GM12878 (cell line): ENCODE measurements at regions not wholly inside any gene's neighbourhood (a gene's known extent, or its start where the extent isn't known, plus 50 kb on each side); places are given as distances from the start of the nearest gene placed in this dataset.

Experiments used
- ATAC-seq: fragments of 200-7000 bp; cut with Tn5 transposase; 3 replicates; pipeline ENCODE4 v1.9.1; 2020; ENCODE audit warnings: mild to moderate bottlenecking, moderate library complexity
- BruUV-seq: library from RNA; stranded (reverse); fragments of 400-500 nt; replicated peaks from 2 replicates; lab custom pipeline; 2021; lab: Mats Ljungman, UMichigan
- CTCF ChIA-PET: fragments of 300-600 bp; sonication (Branson Sonifier 250); formaldehyde crosslinking; extraction: SDS; loops from one replicate; lab custom pipeline; 2021; ENCODE audit warnings: inconsistent platforms; lab: Yijun Ruan, JAX
- POLR2A ChIA-PET: fragments of 350-600 bp; formaldehyde crosslinking; extraction: SDS; loops from one replicate; lab custom pipeline; 2021; ENCODE audit warnings: inconsistent platforms; lab: Charles Lee
- RAD21 ChIA-PET: fragments of 300-600 bp; sonication (Branson Sonifier 250); formaldehyde crosslinking; loops from one replicate; lab custom pipeline; 2023; ENCODE audit warnings: antibody characterized with exemption; ENCODE audit not compliant: unreplicated experiment; lab: Charles Lee
- SMC1A ChIA-PET: fragments of 300-600 bp; sonication (Branson Sonifier 250); formaldehyde crosslinking; loops from one replicate; lab custom pipeline; 2023; ENCODE audit not compliant: unreplicated experiment, uncharacterized antibody; lab: Charles Lee
- DNase-seq: peaks from one replicate; pipeline ENCODE4 v3.0.0-alpha.2; 2011; ENCODE audit warnings: low read depth, low spot score
- FAIRE-seq: peaks from 3 replicates; lab custom pipeline; 2011; peaks lifted over from hg19 to GRCh38; lab: Jason Lieb, UNC
- H2AFZ ChIP-seq: 2 replicates; pipeline ENCODE4 v1.6.0; 2011; ENCODE audit warnings: low read depth, low read length, control low read depth; ENCODE audit not compliant: control insufficient read depth
- H3K27ac ChIP-seq: 2 replicates; pipeline ENCODE4 v1.5.1; 2011; ENCODE audit warnings: control low read depth; ENCODE audit not compliant: control insufficient read depth, insufficient read depth
- H3K27me3 ChIP-seq, 2 experiments: replicated peaks in 1 of 2; 2 replicates each; pipeline versions ENCODE4 v1.6.0 to v1.6.1; 2011; ENCODE audit warnings: low read length in 1 of 2; ENCODE audit not compliant: control insufficient read depth in 2 of 2, insufficient read depth in 2 of 2
- H3K36me3 ChIP-seq, 2 experiments: 2 replicates each; pipeline ENCODE4 v1.5.1; 2011; ENCODE audit warnings: low read length in 1 of 2; ENCODE audit not compliant: control insufficient read depth in 2 of 2, insufficient read depth in 2 of 2
- H3K4me1 ChIP-seq: 2 replicates; pipeline ENCODE4 v1.6.1; 2011; ENCODE audit warnings: mild to moderate bottlenecking, low read length, moderate library complexity, mixed read lengths; ENCODE audit not compliant: control insufficient read depth, insufficient read depth
- H3K4me2 ChIP-seq: 2 replicates; pipeline ENCODE4 v1.6.0; 2011; ENCODE audit warnings: control low read depth; ENCODE audit not compliant: control insufficient read depth, insufficient read depth
- H3K4me3 ChIP-seq: fragments of 200-600 bp; sonication (generic); 2 replicates; pipeline ENCODE4 v1.5.1; 2016
- H3K79me2 ChIP-seq: 2 replicates; pipeline ENCODE4 v1.6.0; 2011; ENCODE audit warnings: low read length; ENCODE audit not compliant: control insufficient read depth, insufficient read depth
- H3K9ac ChIP-seq: 2 replicates; pipeline ENCODE4 v1.8.0; 2011; ENCODE audit warnings: low read length, control low read depth, mixed read lengths; ENCODE audit not compliant: control insufficient read depth, insufficient read depth
- H3K9me3 ChIP-seq: replicated peaks from 3 replicates; pipeline ENCODE4 v1.5.1; 2011; ENCODE audit warnings: mild to moderate bottlenecking, low read length; ENCODE audit not compliant: control insufficient read depth, insufficient read depth
- H4K20me1 ChIP-seq: 2 replicates; pipeline ENCODE4 v1.6.0; 2011; ENCODE audit not compliant: control insufficient read depth, insufficient read depth
- BHLHE40 ChIP-seq, 2 experiments: fragments of 450-650 bp in 1 of 2; IDR thresholded peaks; 2 replicates each; pipeline ENCODE4 v1.6.1; 2011 to 2017; ENCODE audit warnings: low read depth in 2 of 2, borderline replicate concordance in 1 of 2, improper control_type of control experiment in 1 of 2, low read length in 1 of 2, mild to moderate bottlenecking in 1 of 2
- CBFB ChIP-seq: IDR thresholded peaks from 2 replicates; pipeline ENCODE4 v1.6.1; 2016; ENCODE audit warnings: antibody characterized with exemption, low read depth
- CHD1 ChIP-seq: IDR thresholded peaks from 2 replicates; pipeline ENCODE4 v1.6.1; 2012; ENCODE audit warnings: low read depth, low read length, improper control_type of control experiment
- CHD2 ChIP-seq: IDR thresholded peaks from 2 replicates; pipeline ENCODE4 v1.6.1; 2011; ENCODE audit warnings: low read depth, low read length, improper control_type of control experiment, borderline replicate concordance
- FOXK2 ChIP-seq: fragments of 450-650 bp; IDR thresholded peaks from 2 replicates; pipeline ENCODE4 v1.6.1; 2017; ENCODE audit warnings: mild to moderate bottlenecking, moderate library complexity
- RFX5 ChIP-seq: IDR thresholded peaks from 2 replicates; pipeline ENCODE4 v1.6.1; 2011; ENCODE audit warnings: low read depth, low read length, improper control_type of control experiment
- STAT3 ChIP-seq: IDR thresholded peaks from 2 replicates; pipeline ENCODE4 v1.6.1; 2011; ENCODE audit warnings: low read depth, low read length, improper control_type of control experiment
- TCF12 ChIP-seq: IDR thresholded peaks from 2 replicates; pipeline ENCODE4 v1.6.1; 2011; ENCODE audit warnings: low read depth, mild to moderate bottlenecking, low read length
- WRNIP1 ChIP-seq: IDR thresholded peaks from 2 replicates; pipeline ENCODE4 v1.6.1; 2011; ENCODE audit warnings: low read depth, low read length, improper control_type of control experiment, borderline replicate concordance
- ZNF24 ChIP-seq: fragments of 450-650 bp; IDR thresholded peaks from 2 replicates; pipeline ENCODE4 v1.6.1; 2017; ENCODE audit warnings: antibody characterized with exemption, mild to moderate bottlenecking
- WGBS: methylation state at CpG from one replicate; pipeline ENCODE4 v1.1.6; 2016; ENCODE audit warnings: low lambda C conversion rate; ENCODE audit not compliant: insufficient replicate concordance, insufficient coverage; ENCODE audit errors: missing lambda C conversion rate; 5-methylcytosine and 5-hydroxymethylcytosine counted together
- in situ Hi-C: fragments of 300-500 bp; cut with MboI; formaldehyde crosslinking; loops from 9 replicates; pipeline ENCODE4 v1.14.3; 2018; ENCODE audit warnings: mixed read lengths
- intact Hi-C: fragments of 100-400 bp; cut with micrococcal nuclease; formaldehyde crosslinking; loops from one replicate; pipeline ENCODE4 v1.14.2; 2022; ENCODE audit not compliant: unreplicated experiment
- TF ChIP-seq, protein P1 (sequence below): IDR thresholded peaks from 2 replicates; pipeline ENCODE4 v1.6.1; 2011; ENCODE audit warnings: mild to moderate bottlenecking, low read depth, low read length, moderate library complexity; ENCODE audit not compliant: insufficient replicate concordance
- TF ChIP-seq, protein P2 (sequence below): fragments of 450-650 bp; IDR thresholded peaks from 2 replicates; pipeline ENCODE4 v1.6.1; 2016; ENCODE audit warnings: mild to moderate bottlenecking
- TF ChIP-seq, protein P3 (sequence below): fragments of 450-650 bp; IDR thresholded peaks from 2 replicates; pipeline ENCODE4 v1.6.1; 2017; ENCODE audit warnings: mild to moderate bottlenecking, moderate library complexity

DNA sequence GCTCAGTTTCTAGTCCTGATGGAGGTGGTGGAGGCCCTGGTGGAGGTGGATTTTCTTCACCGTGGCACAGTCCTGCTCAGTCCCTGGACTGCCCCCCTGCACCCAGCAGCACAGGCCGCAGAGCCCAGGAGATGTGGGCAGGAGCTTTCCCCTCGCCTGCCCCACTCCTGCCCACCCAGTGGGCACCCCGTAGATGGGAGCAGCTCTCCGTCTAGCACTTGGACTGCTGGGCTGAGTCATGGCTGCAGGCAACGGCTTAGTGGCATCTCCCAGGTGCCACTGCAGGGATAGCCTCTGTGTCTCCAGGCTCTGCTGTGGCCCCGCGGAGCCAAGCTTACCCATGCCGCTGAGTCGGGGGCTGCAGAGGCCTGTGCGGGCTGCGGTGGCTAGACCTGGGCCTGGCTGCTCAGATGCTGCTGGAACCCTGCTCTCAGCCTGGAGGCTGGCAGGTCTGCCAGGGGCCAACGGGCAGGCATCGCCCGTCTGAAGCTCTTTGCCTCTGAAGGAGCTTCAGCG, 92.3 kb upstream of the CTDP1 start (continued):
- TF ChIP-seq, protein P1, sequence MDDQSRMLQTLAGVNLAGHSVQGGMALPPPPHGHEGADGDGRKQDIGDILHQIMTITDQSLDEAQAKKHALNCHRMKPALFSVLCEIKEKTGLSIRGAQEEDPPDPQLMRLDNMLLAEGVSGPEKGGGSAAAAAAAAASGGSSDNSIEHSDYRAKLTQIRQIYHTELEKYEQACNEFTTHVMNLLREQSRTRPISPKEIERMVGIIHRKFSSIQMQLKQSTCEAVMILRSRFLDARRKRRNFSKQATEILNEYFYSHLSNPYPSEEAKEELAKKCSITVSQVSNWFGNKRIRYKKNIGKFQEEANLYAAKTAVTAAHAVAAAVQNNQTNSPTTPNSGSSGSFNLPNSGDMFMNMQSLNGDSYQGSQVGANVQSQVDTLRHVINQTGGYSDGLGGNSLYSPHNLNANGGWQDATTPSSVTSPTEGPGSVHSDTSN, result no peak
- TF ChIP-seq TCF12 (no peak), RFX5 (no peak), WRNIP1 (no peak)

DNA sequence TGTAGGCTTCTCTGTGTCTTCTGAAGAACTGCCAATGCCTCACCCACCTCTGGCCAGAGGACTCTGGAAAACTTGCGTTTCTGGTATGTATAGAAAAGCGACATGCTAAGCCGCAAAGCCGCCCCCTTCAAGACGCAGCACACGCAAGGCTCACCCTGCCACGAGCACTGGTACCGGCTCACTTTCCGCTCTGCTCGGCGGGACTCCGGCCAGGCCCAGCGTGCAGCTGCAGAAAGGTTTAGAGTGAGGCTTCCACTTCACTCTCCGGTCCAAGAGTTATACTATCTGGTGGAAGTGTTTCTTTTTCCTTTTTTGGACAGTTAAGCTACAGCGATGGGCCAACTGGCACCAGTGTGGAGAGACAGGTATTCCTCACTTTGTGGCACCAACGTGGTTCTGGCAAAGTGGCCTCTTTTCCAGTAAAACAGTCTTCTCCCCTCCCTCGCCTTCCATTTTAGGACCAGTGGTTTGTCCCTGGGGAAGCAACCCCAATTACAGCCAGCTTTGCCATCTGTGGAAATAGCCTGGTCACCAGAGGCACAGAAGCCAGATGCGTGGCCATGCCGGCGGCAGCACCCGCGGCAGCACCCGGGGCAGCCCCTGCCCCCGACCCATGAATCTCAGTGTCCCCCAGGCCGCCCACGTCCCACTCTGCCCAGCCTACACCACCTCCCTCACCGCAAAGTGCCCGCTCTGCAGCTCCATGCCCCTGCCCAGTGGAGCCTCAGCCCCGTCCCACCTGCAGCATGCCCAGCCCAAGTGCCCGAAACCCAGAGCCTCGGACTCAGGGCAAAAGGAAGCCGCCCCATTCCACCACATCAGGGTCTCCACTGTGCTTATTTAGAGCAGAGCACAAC, 91.6 kb upstream of the CTDP1 start:
- ATAC-seq, result no peak
- H3K27me3 ChIP-seq, result no peaks in the 10 kb centered on the region
- H3K4me2 ChIP-seq, result no peak overlapping the region
- ChIA-PET CTCF (no interaction called here), POLR2A (no interaction called here), RAD21 (interaction anchor here (0.5 kb wide), 1 partner anchor 13 kb away, joined by 3 read pairs; no protein-coding TSS in a partner anchor), SMC1A (no interaction called here)
- intact Hi-C loops, result no loop called here
- H3K9ac ChIP-seq, result no peak overlapping the region
- FAIRE-seq, result no peak
- DNase-seq, result no peak
- BruUV-seq, result no TSS peak
- H3K4me1 ChIP-seq, result no peaks in the 10 kb centered on the region
- no peaks in the 10 kb centered on the region for H3K36me3 ChIP-seq
- H3K27ac ChIP-seq, result no peak overlapping the region
- in situ Hi-C loops, result no loop called here
- no peaks in the 10 kb centered on the region for H3K79me2 ChIP-seq
- no peak overlapping the region for H2AFZ ChIP-seq
- 67% methylated on average over 26 of the region's 32 CpGs for WGBS
- H3K4me3 ChIP-seq, result no peak overlapping the region
- peaks cover 1% of the 10 kb centered on the region; the same call in 1 of the 3 replicates for H3K9me3 ChIP-seq
- H4K20me1 ChIP-seq, result no peaks in the 10 kb centered on the region
- TF ChIP-seq CHD2 (no peak), FOXK2 (no peak), ZNF24 (no peak), CHD1 (no peak), STAT3 (no peak), BHLHE40 (IDR thresholded peaks at IDR 0.05; ENCODE audit: borderline replicate concordance in 1 of 2, low read depth in 2 of 2, low read length in 1 of 2) (no peak), CBFB (no peak)
- TF ChIP-seq, protein P2, sequence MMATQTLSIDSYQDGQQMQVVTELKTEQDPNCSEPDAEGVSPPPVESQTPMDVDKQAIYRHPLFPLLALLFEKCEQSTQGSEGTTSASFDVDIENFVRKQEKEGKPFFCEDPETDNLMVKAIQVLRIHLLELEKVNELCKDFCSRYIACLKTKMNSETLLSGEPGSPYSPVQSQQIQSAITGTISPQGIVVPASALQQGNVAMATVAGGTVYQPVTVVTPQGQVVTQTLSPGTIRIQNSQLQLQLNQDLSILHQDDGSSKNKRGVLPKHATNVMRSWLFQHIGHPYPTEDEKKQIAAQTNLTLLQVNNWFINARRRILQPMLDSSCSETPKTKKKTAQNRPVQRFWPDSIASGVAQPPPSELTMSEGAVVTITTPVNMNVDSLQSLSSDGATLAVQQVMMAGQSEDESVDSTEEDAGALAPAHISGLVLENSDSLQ, result no peak
- TF ChIP-seq, protein P3, sequence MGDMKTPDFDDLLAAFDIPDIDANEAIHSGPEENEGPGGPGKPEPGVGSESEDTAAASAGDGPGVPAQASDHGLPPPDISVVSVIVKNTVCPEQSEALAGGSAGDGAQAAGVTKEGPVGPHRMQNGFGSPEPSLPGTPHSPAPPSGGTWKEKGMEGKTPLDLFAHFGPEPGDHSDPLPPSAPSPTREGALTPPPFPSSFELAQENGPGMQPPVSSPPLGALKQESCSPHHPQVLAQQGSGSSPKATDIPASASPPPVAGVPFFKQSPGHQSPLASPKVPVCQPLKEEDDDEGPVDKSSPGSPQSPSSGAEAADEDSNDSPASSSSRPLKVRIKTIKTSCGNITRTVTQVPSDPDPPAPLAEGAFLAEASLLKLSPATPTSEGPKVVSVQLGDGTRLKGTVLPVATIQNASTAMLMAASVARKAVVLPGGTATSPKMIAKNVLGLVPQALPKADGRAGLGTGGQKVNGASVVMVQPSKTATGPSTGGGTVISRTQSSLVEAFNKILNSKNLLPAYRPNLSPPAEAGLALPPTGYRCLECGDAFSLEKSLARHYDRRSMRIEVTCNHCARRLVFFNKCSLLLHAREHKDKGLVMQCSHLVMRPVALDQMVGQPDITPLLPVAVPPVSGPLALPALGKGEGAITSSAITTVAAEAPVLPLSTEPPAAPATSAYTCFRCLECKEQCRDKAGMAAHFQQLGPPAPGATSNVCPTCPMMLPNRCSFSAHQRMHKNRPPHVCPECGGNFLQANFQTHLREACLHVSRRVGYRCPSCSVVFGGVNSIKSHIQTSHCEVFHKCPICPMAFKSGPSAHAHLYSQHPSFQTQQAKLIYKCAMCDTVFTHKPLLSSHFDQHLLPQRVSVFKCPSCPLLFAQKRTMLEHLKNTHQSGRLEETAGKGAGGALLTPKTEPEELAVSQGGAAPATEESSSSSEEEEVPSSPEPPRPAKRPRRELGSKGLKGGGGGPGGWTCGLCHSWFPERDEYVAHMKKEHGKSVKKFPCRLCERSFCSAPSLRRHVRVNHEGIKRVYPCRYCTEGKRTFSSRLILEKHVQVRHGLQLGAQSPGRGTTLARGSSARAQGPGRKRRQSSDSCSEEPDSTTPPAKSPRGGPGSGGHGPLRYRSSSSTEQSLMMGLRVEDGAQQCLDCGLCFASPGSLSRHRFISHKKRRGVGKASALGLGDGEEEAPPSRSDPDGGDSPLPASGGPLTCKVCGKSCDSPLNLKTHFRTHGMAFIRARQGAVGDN, result no peak
